Medulla oblongata (tissue), 1 donor: ENCODE measurements at regions not wholly inside any gene's neighbourhood (a gene's known extent, or its start where the extent isn't known, plus 50 kb on each side); places are given as distances from the start of the nearest gene placed in this dataset.
"Not testable (repeated sequence)": the region's sequence is repeated elsewhere in the genome, so short reads cannot be mapped to it uniquely, and the experiment has no call there.

Experiments
- DNase-seq: peaks from one replicate; pipeline ENCODE4 v3.0.0-alpha.2; 2015; ENCODE audit errors: extremely low spot score

- DNase-seq: no peak
These were observed 226.5 kb upstream of the FGF13 start for GRCh38 chrX:138938003-138938402.

- DNase-seq: no peak
These were observed 219.7 kb upstream of the FGF13 start for GRCh38 chrX:138931212-138931611.

- DNase-seq: no peak
These were observed 219.0 kb upstream of the FGF13 start for GRCh38 chrX:138930583-138930945.

- no peak for DNase-seq
These were observed 218.5 kb upstream of the FGF13 start for GRCh38 chrX:138929926-138930582.

GRCh38 chrX:138928737-138929459, 217.4 kb upstream of the FGF13 start:
- no peak for DNase-seq

GRCh38 chrX:138925330-138925729, 213.8 kb upstream of the FGF13 start:
- DNase-seq: no peak

GRCh38 chrX:138923805-138924204, 212.3 kb upstream of the FGF13 start:
- no peak for DNase-seq

- no peak for DNase-seq
These were observed 209.5 kb upstream of the FGF13 start for GRCh38 chrX:138921031-138921430.

GRCh38 chrX:138917781-138918180, 206.3 kb upstream of the FGF13 start:
- DNase-seq: no peak

- no peak for DNase-seq
These were observed 203.2 kb upstream of the FGF13 start for GRCh38 chrX:138914767-138915166.

GRCh38 chrX:138908577-138908976, 197.1 kb upstream of the FGF13 start:
- DNase-seq: no peak

- DNase-seq: no peak
These were observed 186.3 kb upstream of the FGF13 start for GRCh38 chrX:138897621-138898492.

- no peak for DNase-seq
These were observed 179.0 kb upstream of the FGF13 start for GRCh38 chrX:138890491-138890890.

GRCh38 chrX:138889149-138889548, 177.6 kb upstream of the FGF13 start:
- no peak for DNase-seq

- no peak for DNase-seq
These were observed 175.3 kb upstream of the FGF13 start for GRCh38 chrX:138886769-138887168.

GRCh38 chrX:138885886-138886285, 174.4 kb upstream of the FGF13 start:
- no peak for DNase-seq

GRCh38 chrX:138880293-138880692, 168.8 kb upstream of the FGF13 start:
- DNase-seq: not testable (repeated sequence)

- no peak for DNase-seq
These were observed 166.2 kb upstream of the FGF13 start for GRCh38 chrX:138877746-138878145.

GRCh38 chrX:138875472-138875871, 164.0 kb upstream of the FGF13 start:
- no peak for DNase-seq

GRCh38 chrX:138874271-138874935, 162.9 kb upstream of the FGF13 start:
- DNase-seq: no peak

- DNase-seq: not testable (repeated sequence)
These were observed 162.1 kb upstream of the FGF13 start for GRCh38 chrX:138873640-138874039.

- DNase-seq: no peak
These were observed 161.0 kb upstream of the FGF13 start for GRCh38 chrX:138872537-138872936.
